ENCODE measurements at regions not wholly inside any gene's neighbourhood (a gene's known extent, or its start where the extent isn't known, plus 50 kb on each side); places are given as distances from the start of the nearest gene placed in this dataset.

GRCh38 chr17:73834684-73835343 lies 190.6 kb upstream of the SDK2 start:
- Histone ChIP-seq H3K9me2 (ENCODE audit: insufficient read depth) (no peaks in the 10 kb centered on the region), H3K9me3 (ENCODE audit: control insufficient read depth in 1 of 2, insufficient read depth in 1 of 2, low read depth in 1 of 2, low read length in 2 of 2) (no peaks in the 10 kb centered on the region), H3K9ac (ENCODE audit: low read length) (no peak overlapping the region), H3K27ac (ENCODE audit: low read depth, low read length) (no peak overlapping the region), H3K4me2 (ENCODE audit: low read length) (no peak overlapping the region), H2AFZ (ENCODE audit: low read depth, low read length, poor library complexity, severe bottlenecking) (no peak overlapping the region), H3K27me3 (ENCODE audit: insufficient read depth, low read length) (peaks cover 40% of the 10 kb centered on the region), H3K79me2 (ENCODE audit: insufficient read depth, low read length) (no peaks in the 10 kb centered on the region), H3K4me3 (replicated peaks in 1 of 2; ENCODE audit: low read depth in 1 of 2, low read length in 2 of 2) (no peak overlapping the region), H3K36me3 (ENCODE audit: control insufficient read depth in 1 of 2, insufficient read depth in 2 of 2, low read length in 2 of 2) (no peaks in the 10 kb centered on the region), H3K4me1 (ENCODE audit: control insufficient read depth in 1 of 2, insufficient read depth in 2 of 2, low read length in 2 of 2) (no peaks in the 10 kb centered on the region), H4K20me1 (ENCODE audit: insufficient read depth) (no peaks in the 10 kb centered on the region)
- no peak for ATAC-seq
- POLR2A ChIA-PET = no interaction called here
- intact Hi-C loops (cut with micrococcal nuclease) = no loop called here
- BruUV-seq (replicated peaks) = no TSS peak
- TF ChIP-seq EGR1 (IDR thresholded peaks at IDR 0.05; ENCODE audit: low read depth) (no peak), SP1 (IDR thresholded peaks at IDR 0.05; ENCODE audit: low read depth) (no peak), MAX (IDR thresholded peaks at IDR 0.05) (no peak), REST (IDR thresholded peaks at IDR 0.05; ENCODE audit: low read depth) (no peak)
- RAD21 ChIA-PET (ENCODE audit: low non-redundant PET in 1 of 2, low total read pairs in 2 of 2, uncharacterized antibody in 2 of 2, unreplicated experiment in 2 of 2) = no interaction called here
- no peak for DNase-seq (ENCODE audit: low read depth, low spot score)
- CTCF ChIA-PET = no interaction called here

- Histone ChIP-seq H3K27me3 (ENCODE audit: insufficient read depth, low read length) (peaks cover 40% of the 10 kb centered on the region), H3K9ac (ENCODE audit: low read length) (no peak overlapping the region), H3K9me2 (ENCODE audit: insufficient read depth) (no peaks in the 10 kb centered on the region), H3K4me3 (replicated peaks in 1 of 2; ENCODE audit: low read depth in 1 of 2, low read length in 2 of 2) (no peak overlapping the region), H4K20me1 (ENCODE audit: insufficient read depth) (no peaks in the 10 kb centered on the region), H3K4me2 (ENCODE audit: low read length) (no peak overlapping the region), H3K27ac (ENCODE audit: low read depth, low read length) (no peak overlapping the region), H3K36me3 (ENCODE audit: control insufficient read depth in 1 of 2, insufficient read depth in 2 of 2, low read length in 2 of 2) (no peaks in the 10 kb centered on the region), H3K4me1 (ENCODE audit: control insufficient read depth in 1 of 2, insufficient read depth in 2 of 2, low read length in 2 of 2) (no peaks in the 10 kb centered on the region), H2AFZ (ENCODE audit: low read depth, low read length, poor library complexity, severe bottlenecking) (no peak overlapping the region), H3K9me3 (ENCODE audit: control insufficient read depth in 1 of 2, insufficient read depth in 1 of 2, low read depth in 1 of 2, low read length in 2 of 2) (no peaks in the 10 kb centered on the region), H3K79me2 (ENCODE audit: insufficient read depth, low read length) (no peaks in the 10 kb centered on the region)
- TF ChIP-seq SP1 (IDR thresholded peaks at IDR 0.05; ENCODE audit: low read depth) = no peak
- TF ChIP-seq FOSL1 (IDR thresholded peaks at IDR 0.05; ENCODE audit: low read depth) = no peak
- no peak for TF ChIP-seq EZH2 (IDR thresholded peaks at IDR 0.05)
- TF ChIP-seq CBX3 (IDR thresholded peaks at IDR 0.05; ENCODE audit: low read depth) = no peak
- TF ChIP-seq CEBPB (IDR thresholded peaks at IDR 0.05; ENCODE audit: low read depth) = no peak
- no peak for TF ChIP-seq ATF3 (IDR thresholded peaks at IDR 0.05)
- DNase-seq (ENCODE audit: low read depth, low spot score) (no peak), ATAC-seq (no peak)
- no TSS peak for BruUV-seq (replicated peaks)
- intact Hi-C loops (cut with micrococcal nuclease) = no loop called here
- ChIA-PET POLR2A (no interaction called here), CTCF (no interaction called here), RAD21 (ENCODE audit: low non-redundant PET in 1 of 2, low total read pairs in 2 of 2, uncharacterized antibody in 2 of 2, unreplicated experiment in 2 of 2) (no interaction called here)
Observed at GRCh38 chr17:73835605-73836004, 191.4 kb upstream of the SDK2 start.

Measured in HCT116 (cell line).